ENCODE measurements at regions not wholly inside any gene's neighbourhood (a gene's known extent, or its start where the extent isn't known, plus 50 kb on each side); places are given as distances from the start of the nearest gene placed in this dataset.

DNA sequence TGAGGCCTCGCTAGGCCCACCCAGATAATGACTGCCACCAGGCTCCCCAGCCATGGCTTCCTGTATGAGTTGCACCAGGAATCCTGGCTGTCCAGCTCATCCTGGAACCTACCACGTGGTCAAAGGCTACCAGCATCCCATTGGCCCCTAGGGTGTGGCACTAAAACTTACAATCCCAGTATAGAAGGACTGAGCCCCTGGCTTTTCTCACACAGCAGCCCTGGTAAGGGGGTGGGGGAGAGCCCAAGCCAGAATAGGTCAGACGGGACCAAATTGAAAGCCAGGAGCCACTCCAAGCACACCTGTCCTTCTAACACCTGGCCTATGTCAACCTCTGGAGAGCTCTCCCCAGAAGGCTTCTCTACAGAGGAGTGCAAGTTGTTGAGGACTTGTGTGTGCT, 269.3 kb upstream of the AGTR2 start:
- TF ChIP-seq, protein P1, sequence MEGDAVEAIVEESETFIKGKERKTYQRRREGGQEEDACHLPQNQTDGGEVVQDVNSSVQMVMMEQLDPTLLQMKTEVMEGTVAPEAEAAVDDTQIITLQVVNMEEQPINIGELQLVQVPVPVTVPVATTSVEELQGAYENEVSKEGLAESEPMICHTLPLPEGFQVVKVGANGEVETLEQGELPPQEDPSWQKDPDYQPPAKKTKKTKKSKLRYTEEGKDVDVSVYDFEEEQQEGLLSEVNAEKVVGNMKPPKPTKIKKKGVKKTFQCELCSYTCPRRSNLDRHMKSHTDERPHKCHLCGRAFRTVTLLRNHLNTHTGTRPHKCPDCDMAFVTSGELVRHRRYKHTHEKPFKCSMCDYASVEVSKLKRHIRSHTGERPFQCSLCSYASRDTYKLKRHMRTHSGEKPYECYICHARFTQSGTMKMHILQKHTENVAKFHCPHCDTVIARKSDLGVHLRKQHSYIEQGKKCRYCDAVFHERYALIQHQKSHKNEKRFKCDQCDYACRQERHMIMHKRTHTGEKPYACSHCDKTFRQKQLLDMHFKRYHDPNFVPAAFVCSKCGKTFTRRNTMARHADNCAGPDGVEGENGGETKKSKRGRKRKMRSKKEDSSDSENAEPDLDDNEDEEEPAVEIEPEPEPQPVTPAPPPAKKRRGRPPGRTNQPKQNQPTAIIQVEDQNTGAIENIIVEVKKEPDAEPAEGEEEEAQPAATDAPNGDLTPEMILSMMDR (optimal IDR thresholded peaks at IDR 0.05 in 1 of 3, IDR thresholded peaks at IDR 0.05 in 1 of 3, conservative IDR thresholded peaks at IDR 0.05 in 1 of 3; ENCODE audit: extremely low read depth in 1 of 3, insufficient read depth in 2 of 3, low read length in 3 of 3): no peak
- no peak for TF ChIP-seq EZH2 (IDR thresholded peaks at IDR 0.05; ENCODE audit: low read length)
- Histone ChIP-seq H3K9me1 (ENCODE audit: control insufficient read depth, extremely low read depth, insufficient read depth, low read length) (no peaks in the 10 kb centered on the region), H3K9ac (ENCODE audit: control insufficient read depth, extremely low read depth, insufficient read depth, low read length) (no peak overlapping the region), H3K4me2 (ENCODE audit: control insufficient read depth, extremely low read depth, insufficient read depth, low read depth, low read length) (no peak overlapping the region), H3K4me3 (ENCODE audit: control insufficient read depth in 2 of 3, extremely low read depth in 1 of 3, insufficient read depth in 2 of 3, low read depth in 1 of 3, low read length in 3 of 3) (no peak overlapping the region), H2AFZ (ENCODE audit: control insufficient read depth, low read length) (no peak overlapping the region), H3K79me2 (ENCODE audit: control insufficient read depth, insufficient read depth, low read length) (no peaks in the 10 kb centered on the region), H3K27me3 (ENCODE audit: control insufficient read depth, extremely low read depth, insufficient read depth, low read length) (peaks cover 5% of the 10 kb centered on the region), H3K9me3 (ENCODE audit: control insufficient read depth, low read depth, low read length) (no peaks in the 10 kb centered on the region), H3K27ac (ENCODE audit: control insufficient read depth, insufficient read depth, low read length) (no peak overlapping the region), H3K4me1 (ENCODE audit: control insufficient read depth, extremely low read depth, insufficient read depth, low read length) (no peaks in the 10 kb centered on the region), H4K20me1 (ENCODE audit: control insufficient read depth, extremely low read depth, insufficient read depth, low read length) (no peaks in the 10 kb centered on the region), H3K36me3 (ENCODE audit: control insufficient read depth in 2 of 2, extremely low read depth in 1 of 2, insufficient read depth in 2 of 2, low read length in 2 of 2) (no peaks in the 10 kb centered on the region)
- no peak for DNase-seq (ENCODE audit: low read depth, low spot score)
- dilution Hi-C loops (cut with MboI; ENCODE audit: extremely low pct_ligation_motif_present, low sequenced_read_pairs): no loop called here
- FAIRE-seq: no peak

DNA sequence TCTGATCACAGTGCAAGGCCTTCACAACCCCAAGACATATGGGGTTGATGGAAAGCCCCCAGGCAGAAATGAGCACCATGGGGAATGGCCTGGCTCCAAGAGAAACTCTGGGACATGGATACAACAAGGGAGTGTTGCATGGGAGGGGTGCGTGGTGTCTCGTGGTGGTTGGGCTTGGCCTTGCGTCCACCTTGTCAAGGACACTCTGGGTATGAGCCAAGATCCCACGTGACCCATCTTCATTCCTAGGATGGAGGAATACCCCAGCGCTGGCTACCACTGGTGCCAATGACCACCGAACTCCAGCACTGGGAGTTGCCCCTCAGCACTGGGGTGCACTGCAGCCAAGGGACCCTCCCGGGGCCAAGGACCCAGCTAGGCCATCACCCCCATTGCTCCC, 267.5 kb upstream of the AGTR2 start:
- H3K4me3 ChIP-seq (ENCODE audit: control insufficient read depth in 2 of 3, extremely low read depth in 1 of 3, insufficient read depth in 2 of 3, low read depth in 1 of 3, low read length in 3 of 3): no peak overlapping the region
- H3K79me2 ChIP-seq (ENCODE audit: control insufficient read depth, insufficient read depth, low read length): no peaks in the 10 kb centered on the region
- H4K20me1 ChIP-seq (ENCODE audit: control insufficient read depth, extremely low read depth, insufficient read depth, low read length): no peaks in the 10 kb centered on the region
- no peak overlapping the region for H3K27ac ChIP-seq (ENCODE audit: control insufficient read depth, insufficient read depth, low read length)
- no peaks in the 10 kb centered on the region for H3K4me1 ChIP-seq (ENCODE audit: control insufficient read depth, extremely low read depth, insufficient read depth, low read length)
- no peak overlapping the region for H3K9ac ChIP-seq (ENCODE audit: control insufficient read depth, extremely low read depth, insufficient read depth, low read length)
- no peak overlapping the region for H3K4me2 ChIP-seq (ENCODE audit: control insufficient read depth, extremely low read depth, insufficient read depth, low read depth, low read length)
- no peak overlapping the region for H2AFZ ChIP-seq (ENCODE audit: control insufficient read depth, low read length)
- H3K9me1 ChIP-seq (ENCODE audit: control insufficient read depth, extremely low read depth, insufficient read depth, low read length): no peaks in the 10 kb centered on the region
- FAIRE-seq: no peak
- H3K27me3 ChIP-seq (ENCODE audit: control insufficient read depth, extremely low read depth, insufficient read depth, low read length): peaks cover 13% of the 10 kb centered on the region
- no peaks in the 10 kb centered on the region for H3K36me3 ChIP-seq (ENCODE audit: control insufficient read depth in 2 of 2, extremely low read depth in 1 of 2, insufficient read depth in 2 of 2, low read length in 2 of 2)
- dilution Hi-C loops (cut with MboI; ENCODE audit: extremely low pct_ligation_motif_present, low sequenced_read_pairs): no loop called here
- DNase-seq (ENCODE audit: low read depth, low spot score): no peak
- no peaks in the 10 kb centered on the region for H3K9me3 ChIP-seq (ENCODE audit: control insufficient read depth, low read depth, low read length)
- no peak for TF ChIP-seq EZH2 (IDR thresholded peaks at IDR 0.05; ENCODE audit: low read length)
- TF ChIP-seq, protein P1 (optimal IDR thresholded peaks at IDR 0.05 in 1 of 3, IDR thresholded peaks at IDR 0.05 in 1 of 3, conservative IDR thresholded peaks at IDR 0.05 in 1 of 3; ENCODE audit: extremely low read depth in 1 of 3, insufficient read depth in 2 of 3, low read length in 3 of 3): no peak
